NOMO-1 (cell line): ENCODE measurements at regions not wholly inside any gene's neighbourhood (a gene's known extent, or its start where the extent isn't known, plus 50 kb on each side); places are given as distances from the start of the nearest gene placed in this dataset.

Experiments
- DNase-seq, 2 experiments: peaks; one replicate each; lab custom pipeline; 2025; ENCODE audit not compliant: unreplicated experiment in 2 of 2; lab: John Stamatoyannopoulos, UW

DNA sequence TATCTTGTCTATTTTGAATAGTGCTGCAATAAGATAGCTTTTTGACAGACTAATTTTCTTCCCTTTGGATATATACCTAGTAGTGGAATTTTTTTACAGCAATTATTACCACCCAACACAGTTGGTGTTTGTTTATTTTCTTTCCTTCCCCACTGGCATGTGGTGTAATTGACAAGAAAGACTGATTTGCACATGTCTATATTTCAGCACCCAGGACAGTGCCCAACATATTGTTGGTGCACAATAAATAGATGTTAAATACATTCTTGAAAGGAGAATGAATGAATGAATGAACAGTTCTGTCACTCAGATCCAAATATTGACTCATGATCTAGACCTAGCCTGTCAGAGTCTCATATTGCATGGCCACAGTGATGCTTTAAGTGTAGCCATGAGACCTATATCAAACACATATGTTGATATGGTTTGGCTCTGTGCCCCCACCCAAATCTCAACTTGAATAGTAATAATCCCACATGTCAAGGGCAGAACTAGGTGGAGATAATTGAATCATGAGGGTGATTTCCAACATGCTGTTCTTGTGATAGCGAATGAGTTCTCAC, 538.2 kb downstream of the NYAP2 start:
- no peak for DNase-seq

DNA sequence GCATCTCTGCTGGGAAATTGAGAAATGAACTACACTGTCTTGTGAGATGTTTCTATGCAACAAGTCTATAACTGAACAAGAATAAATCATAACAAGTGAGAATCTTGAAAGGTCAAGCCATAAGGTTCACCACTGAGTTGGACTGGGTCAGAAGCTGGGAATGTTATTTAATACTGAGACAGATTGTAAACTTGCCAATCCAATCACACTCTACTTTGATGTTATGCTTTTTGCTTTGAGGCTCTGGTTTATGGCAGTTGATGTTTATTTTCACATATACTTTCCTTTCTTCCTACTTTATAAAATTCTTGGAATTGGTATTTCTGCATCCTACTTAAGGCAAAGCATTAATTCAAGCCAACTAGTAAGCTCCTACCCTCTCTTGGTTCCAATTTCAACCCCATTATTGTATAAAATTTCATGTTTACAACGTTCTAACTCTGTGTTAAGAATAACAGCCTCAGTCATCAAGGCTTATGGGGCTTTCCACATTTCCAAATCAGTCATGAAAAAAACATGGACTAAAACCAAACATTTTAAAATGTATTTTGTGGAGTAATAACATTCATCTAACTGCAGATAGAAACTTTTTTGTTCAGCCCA, 533.4 kb downstream of the NYAP2 start:
- no peak for DNase-seq

DNA sequence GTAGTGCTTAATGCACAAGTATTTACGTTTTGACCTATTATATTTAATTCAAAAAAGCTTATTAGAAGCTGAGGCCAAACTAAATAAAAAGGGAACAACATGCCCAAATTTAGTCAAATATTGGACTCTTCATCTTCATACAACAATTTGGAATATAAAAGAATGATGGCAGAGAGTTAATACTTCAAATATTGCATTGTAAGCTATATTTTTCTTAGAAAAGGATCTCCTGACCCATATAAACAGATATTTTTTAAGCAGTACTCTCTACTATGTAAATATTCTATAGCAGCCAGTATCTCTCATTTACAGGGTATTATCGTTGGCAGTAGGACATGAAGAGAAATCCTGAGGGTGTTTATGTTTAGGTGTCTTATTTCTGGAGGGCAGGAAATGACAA, 531.2 kb downstream of the NYAP2 start:
- no peak for DNase-seq

DNA sequence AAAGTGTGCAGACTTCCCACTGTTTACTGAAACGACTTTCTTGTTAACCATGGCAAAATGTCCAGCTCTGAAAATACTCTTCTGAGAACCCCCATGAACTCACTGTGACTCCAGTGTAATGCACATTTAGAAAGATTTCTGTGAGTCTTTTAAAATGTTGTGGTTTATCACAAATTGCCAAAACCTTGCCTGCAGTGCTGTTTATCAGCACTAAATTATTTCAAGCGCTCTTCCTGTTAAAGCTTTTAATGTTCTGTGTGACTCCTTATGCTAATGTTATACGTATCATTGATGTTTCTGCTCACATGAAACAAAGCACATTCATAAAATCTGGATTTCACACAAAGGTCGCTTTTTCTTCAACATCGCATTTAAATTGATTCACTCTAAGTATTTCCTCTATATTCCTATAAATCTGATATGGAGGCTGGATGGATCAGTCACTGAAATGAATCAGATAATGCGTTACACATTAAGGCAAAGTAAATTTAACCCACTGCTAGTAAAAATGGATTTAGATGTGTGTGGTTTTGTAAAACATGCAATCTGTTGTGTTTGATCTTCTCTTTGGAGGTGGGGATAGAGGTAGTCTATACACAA, 521.2 kb downstream of the NYAP2 start:
- no peak for DNase-seq

DNA sequence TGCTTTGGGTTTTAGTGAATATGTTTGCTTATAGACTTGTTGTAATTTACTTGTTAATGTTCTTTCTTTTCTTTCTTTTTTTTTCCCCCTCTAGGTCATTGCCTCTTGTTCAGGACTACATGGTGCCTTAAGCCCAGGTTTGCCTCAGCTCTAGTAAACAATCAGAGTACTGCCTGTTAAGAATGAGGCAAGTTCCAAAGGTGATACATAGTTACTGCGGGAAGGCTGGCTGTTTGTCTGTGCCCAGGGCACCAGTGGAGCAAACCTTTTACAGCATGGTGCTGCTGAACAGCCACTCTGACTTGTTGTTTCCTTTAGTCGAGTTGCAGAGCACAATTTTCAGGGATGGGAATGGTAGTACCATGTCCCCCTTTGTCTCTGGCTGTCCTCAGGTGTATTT, 517.2 kb downstream of the NYAP2 start:
- DNase-seq: no peak

DNA sequence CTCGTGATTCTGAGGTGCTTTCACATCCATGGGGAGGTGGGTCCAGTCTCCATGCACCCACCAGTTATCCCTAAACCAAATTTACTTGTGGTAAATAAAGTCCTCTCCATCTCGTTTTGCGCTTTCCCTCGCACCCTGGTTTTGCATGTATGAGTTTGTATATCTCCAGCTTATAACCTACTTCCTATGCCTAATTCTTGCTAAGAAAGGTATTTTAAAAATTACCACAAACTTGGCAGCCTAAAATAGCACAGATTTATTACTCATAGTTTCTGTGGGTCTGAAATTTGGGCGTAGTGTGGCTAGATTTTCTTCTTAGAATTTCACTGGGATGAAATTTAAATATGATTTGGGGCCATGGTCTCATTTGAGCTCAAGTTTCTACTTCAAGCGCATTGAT, 511.5 kb downstream of the NYAP2 start:
- no peak for DNase-seq

DNA sequence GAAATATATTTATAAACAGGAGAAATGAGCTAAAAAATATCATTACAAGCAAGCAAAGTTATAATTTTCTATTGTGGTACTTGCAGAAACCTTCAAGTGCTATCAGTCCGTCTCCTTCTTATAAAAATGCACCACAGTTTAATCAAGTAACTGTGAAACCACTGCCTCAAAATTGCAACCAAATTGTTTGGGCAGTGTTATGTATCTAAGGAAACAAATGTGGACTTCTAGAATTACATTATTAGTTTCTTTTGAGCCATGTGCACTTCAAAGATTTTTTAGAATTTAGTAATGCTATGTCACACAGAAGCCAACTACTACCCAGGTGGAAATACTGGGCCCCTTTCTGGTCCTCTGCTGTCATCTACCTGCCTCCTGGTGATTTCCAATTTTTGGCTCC, 495.6 kb downstream of the NYAP2 start:
- DNase-seq: no peak

DNA sequence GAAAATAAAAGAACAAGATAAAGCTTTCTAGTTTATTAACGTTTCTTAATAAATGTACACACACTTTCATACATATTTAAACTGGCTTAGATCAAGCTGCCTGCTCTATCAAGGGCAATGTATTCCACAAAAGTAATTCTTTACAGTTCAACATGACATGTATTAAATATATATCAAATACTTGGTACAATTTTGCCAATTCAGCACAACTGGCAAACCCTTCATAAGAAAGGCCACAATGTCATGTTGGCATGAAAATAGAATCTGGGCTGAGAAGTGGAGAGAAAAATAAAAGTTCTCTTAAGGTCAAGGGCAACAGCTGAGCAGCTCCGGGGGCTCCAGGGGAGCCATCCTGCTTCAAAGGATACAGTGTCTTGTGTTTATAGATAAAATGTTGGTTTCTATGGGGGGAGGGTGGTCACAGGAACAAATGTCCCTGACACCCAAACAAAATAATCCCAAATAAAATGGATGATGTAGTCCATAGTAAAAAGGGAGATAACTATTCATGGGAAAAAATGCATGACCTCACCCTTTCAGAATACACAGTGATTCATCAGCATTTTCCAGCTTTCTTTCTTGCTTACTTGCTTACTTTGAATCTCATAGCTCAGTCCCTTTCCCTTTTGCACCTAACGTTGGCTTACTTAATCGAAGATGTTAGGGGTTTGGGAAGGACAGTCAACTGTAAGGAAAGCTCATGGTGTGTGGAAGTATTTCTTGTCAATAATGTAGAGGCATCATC, 494.9 kb downstream of the NYAP2 start:
- no peak for DNase-seq

DNA sequence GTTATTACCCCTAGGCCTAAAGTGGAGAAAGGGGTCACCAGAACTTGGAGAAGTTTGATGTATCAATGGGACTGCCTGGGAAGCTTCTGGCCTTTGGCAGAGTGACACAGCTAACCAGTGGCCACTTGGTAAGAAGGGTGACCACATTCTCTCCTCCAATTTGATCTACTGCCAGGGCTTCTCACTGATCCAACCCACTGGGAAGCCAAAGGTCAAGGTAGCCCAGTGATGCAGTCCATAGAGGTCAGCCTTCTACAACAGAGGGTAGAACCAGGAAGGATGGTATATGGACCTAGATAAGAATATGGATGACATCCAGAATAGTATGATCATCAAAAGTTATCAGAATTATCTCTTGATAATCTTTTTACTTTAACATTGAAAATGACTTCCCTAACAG, 493.6 kb downstream of the NYAP2 start:
- no peak for DNase-seq

DNA sequence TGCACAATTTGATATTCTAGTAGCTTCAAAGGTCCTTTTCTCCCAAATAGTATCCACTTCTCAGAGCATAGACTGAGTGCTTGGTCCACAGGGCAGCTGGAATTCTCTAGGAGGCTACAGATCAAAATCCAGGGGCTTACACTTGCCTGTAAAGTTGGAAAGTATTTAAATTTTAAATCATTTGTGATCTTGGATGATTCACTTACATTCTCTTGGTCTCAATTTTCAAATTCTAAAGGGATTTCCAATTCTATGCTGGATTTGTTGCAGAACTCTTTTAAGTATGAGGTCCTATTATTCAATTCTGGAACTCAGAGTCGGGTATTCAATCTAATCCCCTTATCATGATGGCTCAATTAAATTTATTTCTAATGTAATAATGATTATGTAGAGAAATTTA, 492.3 kb downstream of the NYAP2 start:
- DNase-seq: no peak

DNA sequence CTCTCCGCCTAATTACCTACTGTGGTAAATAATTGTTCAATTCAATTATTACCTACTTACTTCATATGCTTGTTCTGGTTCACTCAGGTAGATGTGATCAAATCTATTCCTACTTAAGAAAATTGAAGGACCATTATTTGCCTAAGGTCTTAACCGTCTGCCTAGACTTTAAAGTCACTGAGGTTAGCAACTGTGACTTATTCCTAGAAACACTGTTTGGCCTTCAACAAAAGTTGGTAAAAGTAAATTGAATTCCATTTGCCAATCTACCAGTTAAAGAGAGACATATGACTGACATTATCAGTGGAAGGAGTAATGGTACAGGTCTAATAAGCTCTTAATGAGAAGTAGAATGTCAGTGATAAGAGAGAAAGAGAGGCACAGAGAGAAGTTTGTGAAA, 491.5 kb downstream of the NYAP2 start:
- DNase-seq: no peak

DNA sequence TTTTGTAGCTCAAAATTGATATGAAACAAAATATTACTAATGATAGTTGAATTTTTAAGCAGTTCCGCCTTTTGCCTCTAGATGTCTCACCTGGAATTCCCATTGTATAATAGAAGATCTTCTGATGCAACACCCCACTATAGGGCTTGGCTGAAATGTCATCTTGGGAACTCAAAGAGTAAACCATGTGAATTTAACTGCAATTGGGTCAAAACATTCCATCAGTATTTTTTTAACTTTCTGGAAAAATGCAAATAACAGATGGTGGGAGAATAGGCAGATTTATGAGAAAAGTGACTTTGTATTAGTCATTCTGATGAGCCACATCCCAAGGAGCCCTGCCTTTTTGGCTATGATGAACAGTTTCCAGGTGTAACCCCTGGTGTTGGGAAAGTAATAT, 489.9 kb downstream of the NYAP2 start:
- peak in 1 of 2 experiments; percentile 33 for DNase-seq

DNA sequence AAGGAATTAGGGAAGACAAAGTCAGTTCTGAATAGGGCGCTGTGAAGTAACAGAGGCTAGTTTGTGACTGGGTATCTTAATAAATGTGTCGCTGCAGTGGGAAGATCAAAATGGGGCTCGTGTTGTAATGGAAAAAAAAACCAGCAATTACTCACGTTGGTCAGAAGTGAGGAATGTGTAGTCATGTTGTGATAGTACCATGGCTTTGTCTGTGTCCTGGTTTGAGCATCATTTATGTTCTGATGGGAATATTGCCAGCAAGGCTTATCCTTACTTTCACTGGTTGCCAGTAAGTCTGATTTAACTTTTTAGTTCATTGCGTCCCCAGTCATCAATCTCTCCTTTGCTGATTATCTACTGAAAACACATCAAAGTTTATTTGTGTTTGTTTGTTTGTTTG, 467.6 kb downstream of the NYAP2 start:
- no peak for DNase-seq

DNA sequence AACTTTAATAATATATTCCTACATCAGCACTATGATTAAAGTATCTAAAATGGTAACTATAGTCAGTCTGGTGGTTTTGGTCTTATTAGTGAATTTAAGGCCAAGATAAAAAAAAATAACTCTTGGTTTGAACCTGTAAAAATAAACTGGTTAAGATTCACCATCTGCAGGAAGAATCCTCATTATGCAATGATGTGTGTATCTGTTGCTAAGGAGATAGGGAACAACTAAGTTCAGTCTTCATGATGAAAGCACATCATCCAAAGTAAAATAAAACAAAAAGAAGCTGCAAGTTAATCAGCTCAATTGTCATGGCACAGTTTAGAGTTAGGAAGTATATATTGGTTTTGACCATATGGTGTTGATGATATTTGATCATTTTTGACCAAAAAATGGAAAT, 466.0 kb downstream of the NYAP2 start:
- no peak for DNase-seq

DNA sequence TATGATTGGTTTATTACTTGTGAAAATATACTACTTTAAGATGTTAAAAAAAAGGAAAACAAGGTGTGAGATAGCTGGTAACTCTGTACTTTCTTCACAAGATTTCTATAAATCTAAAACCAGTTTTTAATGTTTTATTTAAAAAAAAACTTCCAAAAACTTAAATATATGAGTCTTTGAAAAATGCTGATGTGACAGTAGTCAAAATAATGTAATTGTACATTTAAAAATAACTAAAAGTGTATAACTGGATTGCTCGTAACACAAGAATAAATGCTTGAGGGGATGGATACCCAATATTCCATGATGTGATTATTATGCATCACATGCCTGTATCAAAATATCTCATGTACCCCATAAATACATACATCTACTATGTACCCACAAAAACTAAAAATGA, 464.9 kb downstream of the NYAP2 start:
- no peak for DNase-seq

DNA sequence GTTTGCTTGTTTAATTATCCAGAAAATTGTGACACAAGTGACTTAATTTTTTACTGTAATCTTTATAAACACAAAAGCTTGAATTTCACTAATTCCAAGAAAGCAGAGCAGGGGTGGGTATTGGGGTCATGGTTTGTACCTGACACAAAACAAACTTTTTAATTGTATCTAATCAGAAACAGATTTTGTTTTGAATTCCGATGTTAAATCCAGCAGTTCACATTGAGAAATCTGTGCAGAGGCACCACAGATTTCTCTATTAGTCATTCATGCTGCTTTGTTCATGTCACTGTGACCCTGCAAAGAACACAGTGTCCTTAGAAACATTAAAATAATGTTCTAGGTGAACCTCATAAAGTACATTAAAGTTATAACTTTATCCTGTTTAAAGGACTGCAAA, 443.4 kb downstream of the NYAP2 start:
- DNase-seq: no peak

DNA sequence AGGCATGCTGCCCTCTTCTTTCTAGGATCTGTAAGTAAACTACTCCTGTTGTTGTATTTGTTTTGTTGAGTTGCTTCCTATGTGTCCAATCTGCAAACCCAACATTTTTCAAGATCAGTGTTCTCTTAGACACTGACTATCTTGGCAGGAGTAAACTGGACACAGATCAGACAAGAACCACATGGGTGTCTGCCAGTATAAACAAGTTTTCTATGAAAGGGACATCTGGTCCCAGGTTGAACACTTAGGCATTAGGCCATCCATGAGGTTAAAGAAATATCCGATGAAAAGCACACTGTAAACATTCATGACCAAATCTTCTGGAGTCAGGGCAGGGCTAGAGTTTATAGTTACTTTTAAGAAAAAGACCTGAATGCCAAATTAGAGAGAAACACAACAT, 441.8 kb downstream of the NYAP2 start:
- DNase-seq: no peak

DNA sequence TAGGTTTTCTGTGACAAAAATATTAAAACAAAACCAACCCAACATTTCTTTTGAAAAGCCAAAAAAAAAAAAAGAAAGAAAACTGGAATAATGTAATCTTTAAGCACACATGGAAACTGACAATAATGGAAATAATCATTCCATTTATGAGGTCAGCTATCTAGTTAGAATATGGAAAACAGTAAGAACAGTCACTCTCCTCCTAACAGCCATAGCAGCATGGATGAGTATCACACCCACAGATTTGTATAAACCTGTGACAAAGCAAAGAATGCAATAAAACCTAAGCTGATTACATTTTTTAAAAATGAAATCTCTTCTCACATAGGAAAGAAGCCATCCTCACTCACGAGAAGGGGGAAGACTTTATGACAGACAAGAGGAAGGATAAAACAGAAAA, 437.8 kb downstream of the NYAP2 start:
- DNase-seq: no peak

DNA sequence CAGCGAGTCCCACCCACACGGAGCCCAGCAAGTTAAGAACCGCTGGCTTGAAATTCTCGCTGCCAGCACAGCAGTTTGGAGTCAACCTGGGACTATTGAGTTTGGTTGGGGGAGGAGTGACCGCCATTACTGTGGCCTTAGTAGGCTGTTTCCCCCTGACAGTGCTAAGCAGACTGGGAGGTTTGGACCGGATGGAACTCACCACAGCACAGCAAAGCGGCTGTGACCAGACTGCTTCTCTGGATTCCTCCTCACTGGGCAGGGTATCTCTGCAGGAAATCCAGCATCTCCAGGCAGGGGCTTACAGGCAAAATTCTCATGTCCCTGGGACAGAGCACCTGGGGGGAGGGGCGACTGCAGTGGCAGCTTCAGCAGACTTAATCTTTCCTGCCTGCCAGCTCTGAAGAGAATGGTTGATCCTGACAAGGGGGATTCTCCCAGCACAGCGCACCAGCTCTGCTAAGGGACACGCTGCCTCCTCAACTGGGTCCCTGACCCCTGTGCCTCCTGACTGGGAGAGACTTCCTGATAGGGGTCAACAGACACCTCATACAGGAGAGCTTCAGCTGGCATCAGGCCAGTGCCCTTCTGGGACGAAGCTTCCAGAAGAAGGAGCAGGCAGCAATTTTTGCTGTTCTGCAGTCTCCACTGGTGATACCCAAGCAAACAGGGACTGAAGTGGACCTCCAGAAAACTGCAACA, 425.4 kb downstream of the NYAP2 start:
- no peak for DNase-seq

DNA sequence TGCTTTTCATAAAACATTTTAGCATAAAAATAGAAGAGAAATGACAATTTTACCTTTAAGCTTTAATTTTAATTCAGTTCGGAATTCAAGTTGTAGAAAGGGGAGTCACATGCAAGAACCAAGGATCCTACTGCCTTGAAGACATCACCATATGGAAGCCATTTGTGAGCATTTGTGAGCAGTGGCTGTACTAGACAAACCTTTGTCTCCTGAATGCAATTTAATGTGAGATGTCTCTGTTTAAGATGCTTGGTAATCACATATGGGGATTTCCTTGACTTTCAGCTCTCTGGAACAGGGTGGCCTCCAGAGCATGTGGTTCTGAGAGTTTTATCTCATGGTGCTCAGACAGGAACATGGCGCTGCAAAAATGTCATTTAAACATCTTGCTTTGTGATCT, 421.8 kb downstream of the NYAP2 start:
- no peak for DNase-seq

DNA sequence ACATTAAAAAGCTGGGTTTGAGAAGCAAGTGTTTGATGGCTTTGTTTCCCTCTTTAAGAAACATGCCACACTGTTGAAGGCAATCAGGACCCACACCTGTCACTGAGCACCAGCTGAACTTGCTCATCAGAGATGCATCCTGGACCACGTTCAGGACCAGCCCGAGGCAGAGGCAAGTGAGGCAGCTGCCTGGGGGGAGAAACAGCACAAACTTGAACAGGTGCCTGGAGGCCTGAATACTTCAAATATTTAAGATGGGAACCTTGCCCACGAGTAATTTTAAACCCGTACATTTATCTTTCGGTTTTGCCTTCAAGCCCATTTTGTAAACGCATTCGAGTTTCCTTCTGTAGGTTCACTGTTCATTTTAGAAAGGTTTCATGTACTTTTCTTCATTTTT, 421.3 kb downstream of the NYAP2 start:
- DNase-seq: no peak

DNA sequence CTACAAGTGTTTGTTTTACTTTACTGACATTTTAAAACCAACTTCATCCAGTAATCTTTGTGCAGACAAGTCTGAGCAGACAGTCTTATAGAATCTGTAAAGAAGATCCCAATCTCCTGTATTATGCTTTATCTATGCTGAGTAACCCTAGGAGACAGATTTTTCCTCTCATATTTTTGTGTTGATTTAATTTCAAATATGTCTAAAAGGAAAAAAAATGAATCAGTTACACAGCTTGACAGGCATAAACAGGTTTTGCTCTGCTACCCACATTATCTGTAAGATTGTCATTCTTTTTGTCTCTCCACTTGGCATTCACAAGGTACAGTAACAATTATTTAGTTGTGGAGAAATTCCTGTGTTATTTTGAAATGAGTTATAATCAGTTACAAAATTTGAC, 415.0 kb downstream of the NYAP2 start:
- DNase-seq: no peak
